Right renal cortex interstitium (tissue), 3 donors: ENCODE measurements at regions not wholly inside any gene's neighbourhood (a gene's known extent, or its start where the extent isn't known, plus 50 kb on each side); places are given as distances from the start of the nearest gene placed in this dataset.

Source experiments
- DNase-seq, 3 donors: peaks; one replicate each; pipeline ENCODE4 v3.0.0-alpha.2; 2013; ENCODE audit warnings: low read depth in 3 of 3, low spot score in 2 of 3

GRCh38 chr11:92380882-92381281 is 156.3 kb downstream of the FAT3 start:
- DNase-seq, result no peak

DNA sequence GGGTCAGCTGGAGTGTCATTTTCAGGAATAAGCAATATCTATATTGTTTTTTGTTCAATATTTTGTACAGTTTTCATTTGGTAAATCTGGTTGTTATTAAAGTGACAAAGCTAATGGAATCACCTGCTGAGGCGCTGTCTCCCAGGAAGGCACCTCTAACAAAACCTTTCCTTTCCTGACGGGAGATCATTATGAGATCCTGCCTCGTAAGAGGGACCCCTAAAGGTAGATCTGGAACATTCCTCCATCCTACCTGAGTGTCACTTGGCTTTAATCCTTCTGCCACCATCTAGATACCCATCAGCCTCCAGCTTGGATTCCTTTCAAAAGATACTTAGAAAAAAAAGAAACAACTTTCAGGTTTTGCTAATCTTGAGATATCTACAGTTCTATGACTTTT is 157.7 kb downstream of the FAT3 start:
- no peak for DNase-seq

GRCh38 chr11:92383430-92383829 is 158.8 kb downstream of the FAT3 start:
- no peak for DNase-seq

GRCh38 chr11:92384358-92384757 is 159.7 kb downstream of the FAT3 start:
- DNase-seq, result no peak

GRCh38 chr11:92384802-92385201 is 160.2 kb downstream of the FAT3 start:
- no peak for DNase-seq

GRCh38 chr11:92386577-92386976 is 162.0 kb downstream of the FAT3 start:
- DNase-seq, result no peak

GRCh38 chr11:92387859-92388258 is 163.2 kb downstream of the FAT3 start:
- DNase-seq, result no peak

- DNase-seq, result no peak
Observed at GRCh38 chr11:92388380-92388779, 163.8 kb downstream of the FAT3 start.

- no peak for DNase-seq
Observed at GRCh38 chr11:92390783-92391182, 166.2 kb downstream of the FAT3 start.

- DNase-seq, result no peak
Observed at GRCh38 chr11:92391364-92391763, 166.7 kb downstream of the FAT3 start.

GRCh38 chr11:92391808-92392207 is 167.2 kb downstream of the FAT3 start:
- DNase-seq, result no peak

DNA sequence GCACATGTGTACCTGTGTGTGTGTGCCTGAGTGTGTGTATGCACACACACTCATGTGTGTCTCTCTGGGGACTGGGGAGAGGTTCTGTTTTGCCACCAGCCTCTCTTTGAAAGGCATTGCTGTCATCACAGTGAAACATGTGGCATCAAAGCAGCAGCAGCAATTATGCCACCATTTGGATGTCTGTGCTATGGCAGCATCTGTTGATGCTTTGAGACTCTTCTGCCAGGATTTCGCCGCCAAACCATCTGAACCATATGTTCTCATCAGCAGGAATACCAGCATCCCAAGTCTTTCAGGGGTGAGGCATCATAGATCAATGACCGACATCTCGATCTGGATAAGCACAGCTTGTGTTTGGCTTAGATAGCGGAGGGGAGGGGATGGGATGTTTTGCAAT is 168.6 kb downstream of the FAT3 start:
- DNase-seq, result no peak

GRCh38 chr11:92396133-92396532 is 171.5 kb downstream of the FAT3 start:
- DNase-seq, result no peak

DNA sequence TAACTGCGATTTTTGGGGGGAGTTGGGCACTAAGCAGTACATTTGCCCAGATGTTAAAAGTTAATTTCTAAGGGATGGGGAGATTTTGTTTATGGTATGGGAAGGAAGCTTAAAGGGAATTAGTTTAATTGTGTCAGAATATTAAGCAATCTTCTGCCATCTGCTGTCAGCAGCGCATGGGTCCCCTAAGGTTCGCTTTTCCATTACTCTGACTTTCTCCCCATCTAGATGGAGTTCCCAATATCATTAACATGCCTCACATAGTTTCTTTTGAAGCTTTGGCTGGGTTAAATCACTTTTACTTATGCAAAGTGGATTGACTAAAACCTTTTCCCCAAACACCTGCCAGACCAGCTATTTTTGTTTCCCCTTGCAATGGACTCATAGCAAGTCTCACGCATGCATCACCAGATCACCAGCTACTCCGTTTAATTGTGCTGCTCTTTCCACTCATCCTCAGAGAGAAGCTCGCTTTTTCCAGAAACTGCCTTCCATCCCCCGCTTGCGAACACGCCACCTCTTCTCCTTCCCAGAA is 172.7 kb downstream of the FAT3 start:
- no peak for DNase-seq

GRCh38 chr11:92399705-92400104 is 175.1 kb downstream of the FAT3 start:
- no peak for DNase-seq

GRCh38 chr11:92401520-92401919 is 176.9 kb downstream of the FAT3 start:
- DNase-seq, result no peak

GRCh38 chr11:92406472-92406871 is 181.9 kb downstream of the FAT3 start:
- DNase-seq, result no peak

DNA sequence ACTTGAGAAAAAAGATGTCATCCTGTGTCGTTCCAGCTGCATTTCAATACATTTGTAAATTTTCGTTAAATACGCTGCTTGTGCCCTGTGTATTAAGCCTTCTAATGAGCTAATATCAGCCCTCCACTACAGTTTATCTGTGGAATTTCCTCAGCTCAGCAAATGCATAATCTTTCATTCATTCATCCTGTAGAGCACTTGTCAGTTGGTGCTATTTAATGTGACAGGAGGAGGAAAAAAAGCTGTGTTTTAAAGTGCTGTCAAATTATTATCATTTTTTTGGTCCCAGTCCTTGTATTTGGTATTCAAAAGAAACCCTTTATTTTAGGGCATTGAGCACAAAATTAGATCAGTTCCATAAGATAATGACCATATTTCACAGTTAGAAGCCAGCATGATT is 184.7 kb downstream of the FAT3 start:
- DNase-seq, result no peak

- DNase-seq, result no peak
Observed at GRCh38 chr11:92409956-92410355, 185.3 kb downstream of the FAT3 start.

DNA sequence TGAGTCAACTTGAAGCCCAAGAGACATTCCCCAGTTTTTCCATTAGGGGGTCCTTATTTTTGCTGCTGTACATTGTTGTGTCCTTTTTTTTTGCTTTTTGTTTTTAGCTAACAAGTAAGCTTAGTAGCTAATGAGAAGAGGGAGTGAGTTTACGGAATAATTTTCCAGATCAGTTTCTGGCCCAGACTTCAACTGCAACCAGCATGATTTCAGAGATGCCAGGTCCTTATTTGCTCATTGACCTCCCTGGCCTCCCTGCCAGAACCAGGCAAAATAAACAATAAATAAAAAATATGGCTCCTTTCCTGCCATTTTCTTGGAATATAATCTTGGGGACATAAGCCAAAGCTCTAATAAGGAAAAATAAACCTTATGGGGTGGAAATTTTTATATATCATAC is 185.9 kb downstream of the FAT3 start:
- DNase-seq, result no peak

GRCh38 chr11:92411431-92411830 is 186.8 kb downstream of the FAT3 start:
- DNase-seq, result no peak

GRCh38 chr11:92413757-92414513 is 189.3 kb downstream of the FAT3 start:
- no peak for DNase-seq
